CD4-positive, alpha-beta T cell treated with Interleukin-10 for 1 hour (primary cell): ENCODE measurements at regions not wholly inside any gene's neighbourhood (a gene's known extent, or its start where the extent isn't known, plus 50 kb on each side); places are given as distances from the start of the nearest gene placed in this dataset.

Experiments
- DNase-seq: peaks from one replicate; pipeline ENCODE4 v3.0.0-alpha.2; 2020

DNA sequence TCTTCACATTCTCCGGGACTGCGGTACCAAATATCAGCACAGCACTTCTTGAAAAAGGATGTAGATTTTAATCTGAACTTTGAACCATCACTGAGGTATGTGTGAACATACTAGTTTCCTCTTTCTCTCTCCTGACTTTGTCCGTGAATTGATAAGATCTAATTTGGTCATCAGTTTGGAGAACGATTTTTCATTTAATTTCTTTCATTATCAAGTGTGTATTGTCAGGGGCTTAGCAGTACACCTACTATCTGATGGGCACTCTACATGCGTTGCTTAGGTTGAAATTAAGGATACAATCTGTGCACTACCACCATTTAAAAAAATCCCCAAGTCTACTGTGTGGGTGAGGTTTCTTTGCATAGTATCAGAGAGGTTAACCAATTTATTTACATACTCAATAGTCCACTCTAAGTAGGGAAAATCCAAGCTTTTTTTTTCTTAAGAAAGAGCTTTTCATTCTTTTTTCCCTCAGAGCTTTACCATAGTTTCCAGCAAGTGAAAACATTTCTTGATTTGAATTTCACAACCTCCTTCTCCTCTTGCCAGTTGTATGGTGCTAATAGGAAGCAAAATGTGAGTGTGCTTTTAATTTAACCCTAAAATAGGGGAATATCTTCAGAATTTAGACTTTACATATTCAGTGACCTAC, 105.4 kb upstream of the ESR1 start:
- no peak for DNase-seq

GRCh38 chr6:151702851-151703658, 104.4 kb upstream of the ESR1 start:
- peak; percentile 5 for DNase-seq

DNA sequence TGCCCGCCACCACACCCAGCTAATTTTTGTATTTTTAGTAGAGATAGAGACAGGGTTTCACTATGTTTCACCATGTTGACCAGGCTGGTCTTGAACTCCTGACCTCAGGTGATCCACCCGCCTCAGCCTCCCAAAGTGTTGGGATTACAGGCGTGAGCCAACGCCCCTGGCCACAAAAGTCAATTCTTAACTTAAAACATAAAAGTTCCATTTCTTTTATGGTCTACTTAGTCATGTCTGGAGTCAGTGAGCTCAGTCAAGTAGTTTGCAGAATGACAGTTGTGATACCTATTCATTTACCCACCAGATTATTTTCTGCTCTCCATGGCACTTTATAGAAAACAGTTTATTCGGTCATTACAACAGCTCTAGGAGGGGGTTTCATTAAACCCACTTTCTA, 103.1 kb upstream of the ESR1 start:
- DNase-seq = no peak

DNA sequence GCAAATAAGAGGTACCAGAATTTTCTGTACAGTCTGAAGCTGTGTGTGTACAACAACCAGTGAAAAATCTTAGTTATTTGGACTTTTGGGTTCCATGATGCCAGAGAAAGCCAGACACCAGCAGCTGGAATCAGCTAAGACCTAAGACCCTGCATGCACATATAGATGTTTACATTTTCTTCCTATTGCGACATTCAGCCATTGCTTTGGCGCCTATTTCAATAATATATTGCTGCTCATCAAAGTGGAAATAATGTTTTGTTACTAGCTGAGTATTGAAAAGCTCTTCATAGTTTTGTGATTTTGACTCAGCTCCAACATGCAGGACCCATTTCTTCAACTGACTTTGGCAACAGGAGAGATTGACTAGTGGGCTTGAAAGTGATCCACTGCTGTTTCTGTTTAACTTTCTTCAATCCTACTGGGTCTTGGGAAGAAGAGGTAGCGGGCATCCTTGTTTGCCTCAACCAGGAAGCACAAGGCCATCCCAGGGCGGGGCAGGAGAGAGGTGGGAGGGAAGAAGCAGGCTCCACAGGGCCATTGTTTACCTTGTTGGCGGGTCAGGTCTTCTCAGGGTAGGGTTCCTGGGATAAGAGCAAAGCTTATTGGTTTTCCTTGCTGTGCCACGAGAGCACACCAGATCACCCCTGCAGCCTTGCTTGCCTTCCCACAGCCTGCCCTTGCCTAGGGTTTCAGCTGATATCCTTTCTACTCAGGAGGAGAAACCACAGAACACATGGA, 101.3 kb upstream of the ESR1 start:
- no peak for DNase-seq

- no peak for DNase-seq
These were observed 98.2 kb upstream of the ESR1 start for GRCh38 chr6:151709329-151709728.

GRCh38 chr6:151716526-151716932, 91.0 kb upstream of the ESR1 start:
- DNase-seq = peak; percentile 13

DNA sequence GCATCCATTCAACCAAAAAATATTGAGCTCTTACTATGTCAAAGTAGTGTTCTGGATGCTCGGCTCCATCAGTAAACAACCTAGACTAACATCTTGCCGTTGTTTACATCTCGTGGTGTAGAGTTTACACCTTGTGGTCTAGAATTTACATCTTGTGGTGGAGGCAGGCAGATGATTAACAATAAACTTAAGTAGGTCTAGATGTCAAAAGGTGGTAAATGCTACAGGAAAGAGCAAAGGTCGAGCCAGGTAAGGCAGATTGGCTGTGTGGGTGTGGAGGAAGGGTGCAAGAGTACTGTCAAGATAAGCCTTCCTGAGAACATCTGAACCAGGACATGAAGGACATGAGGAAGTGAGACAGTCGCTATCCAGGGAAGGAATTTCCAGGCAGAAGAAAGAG, 88.4 kb upstream of the ESR1 start:
- DNase-seq = no peak

- no peak for DNase-seq
These were observed 86.3 kb upstream of the ESR1 start for GRCh38 chr6:151721146-151721545.

DNA sequence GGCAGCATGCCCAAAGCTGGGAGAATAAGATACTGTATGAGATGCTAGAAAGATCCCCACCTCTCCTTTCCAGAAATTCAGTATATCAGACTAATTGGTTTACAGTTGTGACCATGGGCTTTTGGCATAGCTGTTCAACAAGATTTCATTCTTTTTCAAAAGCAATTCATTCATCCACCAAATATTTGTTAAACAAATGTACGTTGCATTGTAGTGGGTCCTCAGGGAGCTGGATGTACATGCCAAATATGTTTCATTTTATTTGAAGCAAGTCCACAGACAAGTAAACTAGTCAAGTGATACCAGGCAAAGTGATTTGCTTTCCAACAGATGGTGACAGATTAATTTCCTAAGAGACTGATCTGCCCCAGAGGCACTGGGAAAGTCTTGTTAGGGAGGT, 85.8 kb upstream of the ESR1 start:
- no peak for DNase-seq

DNA sequence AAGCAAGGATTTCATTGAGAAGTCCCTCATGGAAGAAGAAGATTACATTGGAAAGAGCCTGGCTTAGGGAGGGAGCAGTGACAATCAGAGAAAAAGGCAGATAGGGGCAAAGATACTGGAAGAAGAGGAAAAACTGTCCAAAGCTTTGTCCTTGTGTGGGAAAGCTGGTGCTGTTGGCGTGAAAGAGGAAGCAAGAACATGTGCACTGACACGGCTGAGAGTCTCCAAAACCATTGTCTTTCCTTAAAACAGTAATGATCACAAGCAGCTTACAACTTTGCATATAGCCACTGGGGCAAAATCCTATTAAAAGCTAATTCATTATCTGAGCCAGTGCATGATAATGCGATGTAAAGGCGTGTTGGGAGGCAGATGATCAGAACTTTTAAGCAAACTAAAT, 85.1 kb upstream of the ESR1 start:
- no peak for DNase-seq

GRCh38 chr6:151723152-151723551, 84.3 kb upstream of the ESR1 start:
- peak; percentile 13 for DNase-seq

DNA sequence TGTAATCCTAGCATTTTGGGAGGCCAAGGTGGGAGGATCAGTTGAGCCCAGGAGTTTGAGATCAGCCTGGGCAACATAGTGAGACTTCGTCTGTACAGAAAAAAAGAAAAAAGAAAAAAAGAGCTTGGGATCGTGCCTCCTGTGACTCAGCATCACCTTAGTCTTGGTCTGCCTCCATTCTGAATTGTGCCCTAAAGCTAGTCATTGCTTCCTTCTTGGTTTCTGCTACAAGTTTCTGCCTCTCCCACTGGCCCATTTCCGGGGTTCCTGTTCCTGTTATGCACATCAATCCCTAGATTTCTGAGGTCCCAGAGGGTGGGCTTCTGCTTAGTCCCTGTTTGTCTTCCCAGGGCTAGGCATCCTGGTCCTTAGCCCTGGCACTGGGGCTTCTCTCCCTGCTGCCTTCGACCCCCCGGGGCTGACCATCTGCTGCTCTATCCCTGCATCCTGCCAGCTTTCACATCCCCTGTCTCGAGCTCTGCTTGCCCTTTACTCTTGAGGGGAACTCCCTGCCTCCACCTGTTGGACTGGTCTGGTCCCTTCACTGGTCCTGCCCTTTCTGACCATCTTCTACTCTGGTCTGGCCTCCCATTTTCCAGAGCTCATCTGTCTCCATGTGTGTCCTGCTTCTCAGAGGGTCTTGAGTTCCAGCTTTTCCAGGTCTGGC, 77.5 kb upstream of the ESR1 start:
- no peak for DNase-seq

DNA sequence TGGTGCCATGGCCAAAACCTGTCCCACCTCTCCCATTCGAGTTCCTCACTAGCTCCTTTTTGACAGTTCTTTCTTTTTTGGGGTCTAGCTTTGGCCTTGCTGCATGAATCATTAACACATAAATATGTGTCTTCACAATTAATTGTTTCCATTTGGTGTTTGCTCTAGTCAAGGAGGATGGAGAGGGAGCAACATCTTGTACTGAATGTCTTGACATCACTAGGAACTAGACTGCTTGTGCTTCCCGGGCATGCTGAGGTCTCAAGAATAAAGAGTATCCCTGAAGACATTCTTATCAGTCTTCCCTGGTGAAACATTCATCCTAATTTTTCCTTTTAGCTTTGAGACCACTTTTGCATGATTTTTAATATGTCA, 77.0 kb upstream of the ESR1 start:
- DNase-seq = no peak

DNA sequence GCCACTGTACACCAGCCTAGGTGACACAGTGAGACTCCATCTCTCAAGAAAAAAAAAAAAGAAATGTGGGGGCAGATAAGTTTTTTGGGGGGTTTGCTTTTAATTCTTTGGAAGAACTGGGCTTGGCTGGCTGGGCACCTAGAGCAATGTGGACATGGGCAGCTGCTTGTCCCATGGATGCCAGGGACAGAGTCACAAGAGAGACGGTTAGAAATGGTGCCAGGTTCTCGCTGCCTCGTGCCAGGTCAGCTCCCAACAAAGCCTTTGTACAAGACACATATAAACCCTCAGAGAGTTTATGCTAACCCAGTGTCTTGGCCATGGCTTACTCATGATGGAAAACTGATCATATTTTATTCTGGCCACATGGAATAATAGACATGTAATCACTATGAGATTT, 76.2 kb upstream of the ESR1 start:
- DNase-seq = no peak

- DNase-seq = no peak
These were observed 73.7 kb upstream of the ESR1 start for GRCh38 chr6:151733680-151734320.

DNA sequence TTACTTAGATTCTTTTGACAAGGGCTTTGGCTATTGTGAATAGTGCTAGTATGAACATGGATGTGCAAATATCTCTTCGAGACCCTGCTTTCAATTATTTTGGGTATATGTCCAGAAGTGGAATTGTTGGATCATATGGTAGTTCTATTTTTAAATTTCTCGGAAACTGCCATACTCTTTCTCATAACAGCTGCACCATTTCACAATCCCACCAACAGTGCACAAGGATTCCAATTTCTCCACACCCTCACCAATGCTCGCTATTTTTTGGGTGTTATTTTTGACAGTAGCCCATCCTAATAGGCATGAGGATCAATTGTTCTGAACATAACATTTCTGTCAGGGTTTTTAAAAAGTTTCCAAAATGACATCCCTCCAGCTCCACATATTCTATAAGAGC, 69.2 kb upstream of the ESR1 start:
- no peak for DNase-seq

DNA sequence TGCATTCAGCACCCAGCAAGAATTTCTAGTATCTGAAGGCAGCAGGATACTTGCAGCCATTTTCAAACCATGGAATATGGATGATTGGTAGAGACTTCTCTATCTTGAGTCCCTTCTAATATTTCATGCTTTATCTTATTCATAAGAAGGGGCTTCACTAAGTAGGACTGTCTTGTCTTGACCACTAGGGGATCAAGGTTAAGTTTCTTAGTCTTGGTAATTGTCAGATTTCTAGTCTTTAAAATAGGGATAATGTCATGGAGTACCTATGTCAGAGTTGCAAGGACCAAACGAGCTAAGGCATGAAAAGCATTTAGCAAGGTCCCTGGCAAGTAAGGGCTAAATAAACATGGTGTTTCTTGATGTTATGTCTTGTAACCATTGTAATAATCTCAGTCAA, 68.5 kb upstream of the ESR1 start:
- no peak for DNase-seq

- DNase-seq = no peak
These were observed 66.7 kb upstream of the ESR1 start for GRCh38 chr6:151740820-151741219.

DNA sequence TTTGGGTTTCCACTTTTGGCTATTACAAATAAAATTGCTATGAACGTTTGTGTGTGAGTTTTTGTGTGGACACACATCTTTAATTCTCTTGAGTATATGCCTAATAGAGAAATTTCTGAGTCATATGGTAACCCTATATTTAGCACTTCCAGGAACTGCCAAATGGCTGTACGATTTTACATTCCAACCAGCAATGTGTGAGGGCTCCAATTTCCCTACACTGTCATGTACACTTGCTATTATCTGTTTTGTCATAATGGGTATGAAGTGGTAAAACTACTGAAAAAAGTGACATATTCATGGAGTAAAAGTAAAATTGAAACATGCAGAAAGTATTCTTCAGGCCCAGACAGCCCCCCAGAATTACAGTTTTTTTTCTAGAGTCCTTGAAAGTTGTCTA, 59.6 kb upstream of the ESR1 start:
- DNase-seq = no peak

- DNase-seq = no peak
These were observed 58.1 kb upstream of the ESR1 start for GRCh38 chr6:151749341-151749740.

DNA sequence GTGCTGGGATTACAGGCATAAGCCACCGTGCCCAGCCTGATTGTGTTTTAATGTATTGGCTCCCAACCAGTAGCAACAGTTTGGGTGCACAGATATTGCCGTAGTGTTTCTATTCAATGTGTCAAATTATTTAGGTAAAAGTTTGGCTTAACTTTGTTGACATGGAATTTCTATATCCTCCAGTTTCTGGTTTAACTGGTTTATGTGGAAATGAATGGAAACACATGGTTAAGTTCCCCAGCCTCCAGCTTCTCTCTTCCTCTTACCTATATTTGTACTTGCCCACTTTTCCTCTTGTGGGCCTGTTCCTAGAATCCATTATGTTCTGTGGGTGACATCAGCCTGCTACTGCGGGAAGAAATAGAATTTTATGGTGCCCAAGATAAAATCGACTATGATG, 53.9 kb upstream of the ESR1 start:
- DNase-seq = no peak

GRCh38 chr6:151757506-151757955, 50.0 kb upstream of the ESR1 start:
- DNase-seq = peak; percentile 20
